ENCODE measurements at regions not wholly inside any gene's neighbourhood (a gene's known extent, or its start where the extent isn't known, plus 50 kb on each side); places are given as distances from the start of the nearest gene placed in this dataset.

- no peak for ATAC-seq (ENCODE audit: insufficient read depth, low read depth)
- H3K4me2 ChIP-seq (ENCODE audit: insufficient read depth, low read length) = no peak overlapping the region
Observed at GRCh38 chrX:42519666-42520231, 258.2 kb downstream of the PPP1R2C start.

GRCh38 chrX:42515939-42516338 lies 262.0 kb downstream of the PPP1R2C start:
- no peaks in the 10 kb centered on the region for H3K79me2 ChIP-seq (ENCODE audit: insufficient read depth, low read length)
- no peaks in the 10 kb centered on the region for H3K36me3 ChIP-seq (ENCODE audit: insufficient read depth, low read length)
- no peaks in the 10 kb centered on the region for H3K4me1 ChIP-seq (ENCODE audit: insufficient read depth, low read length)
- no peak overlapping the region for H3K4me2 ChIP-seq (ENCODE audit: insufficient read depth, low read length)
- H3K4me3 ChIP-seq (ENCODE audit: low read depth in 1 of 2, low read length in 2 of 2) = no peak overlapping the region
- no peak for ATAC-seq (ENCODE audit: insufficient read depth, low read depth)
- no peaks in the 10 kb centered on the region for H3K27me3 ChIP-seq (ENCODE audit: insufficient read depth, low read length, poor library complexity)
- DNase-seq = no peak
- no peak overlapping the region for H3K9ac ChIP-seq (ENCODE audit: low read depth, low read length)
- no peak overlapping the region for H2AFZ ChIP-seq (ENCODE audit: low read depth, low read length)
- no peaks in the 10 kb centered on the region for H3K9me3 ChIP-seq (ENCODE audit: insufficient read depth, low read length, severe bottlenecking)
- no peaks in the 10 kb centered on the region for H4K20me1 ChIP-seq (ENCODE audit: insufficient read depth, low read length)
- no peak overlapping the region for H3K27ac ChIP-seq (ENCODE audit: low read length)
- TF ChIP-seq, protein P1, sequence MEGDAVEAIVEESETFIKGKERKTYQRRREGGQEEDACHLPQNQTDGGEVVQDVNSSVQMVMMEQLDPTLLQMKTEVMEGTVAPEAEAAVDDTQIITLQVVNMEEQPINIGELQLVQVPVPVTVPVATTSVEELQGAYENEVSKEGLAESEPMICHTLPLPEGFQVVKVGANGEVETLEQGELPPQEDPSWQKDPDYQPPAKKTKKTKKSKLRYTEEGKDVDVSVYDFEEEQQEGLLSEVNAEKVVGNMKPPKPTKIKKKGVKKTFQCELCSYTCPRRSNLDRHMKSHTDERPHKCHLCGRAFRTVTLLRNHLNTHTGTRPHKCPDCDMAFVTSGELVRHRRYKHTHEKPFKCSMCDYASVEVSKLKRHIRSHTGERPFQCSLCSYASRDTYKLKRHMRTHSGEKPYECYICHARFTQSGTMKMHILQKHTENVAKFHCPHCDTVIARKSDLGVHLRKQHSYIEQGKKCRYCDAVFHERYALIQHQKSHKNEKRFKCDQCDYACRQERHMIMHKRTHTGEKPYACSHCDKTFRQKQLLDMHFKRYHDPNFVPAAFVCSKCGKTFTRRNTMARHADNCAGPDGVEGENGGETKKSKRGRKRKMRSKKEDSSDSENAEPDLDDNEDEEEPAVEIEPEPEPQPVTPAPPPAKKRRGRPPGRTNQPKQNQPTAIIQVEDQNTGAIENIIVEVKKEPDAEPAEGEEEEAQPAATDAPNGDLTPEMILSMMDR (IDR thresholded peaks at IDR 0.05; ENCODE audit: borderline replicate concordance, extremely low read depth, low read length, poor library complexity, severe bottlenecking) = no peak
- no peak for TF ChIP-seq EZH2 (IDR thresholded peaks at IDR 0.05; ENCODE audit: borderline replicate concordance, low read depth, low read length, severe bottlenecking)

More at GRCh38 chrX:42519666-42520231, 258.2 kb downstream of the PPP1R2C start:
- H3K9me3 ChIP-seq (ENCODE audit: insufficient read depth, low read length, severe bottlenecking) = no peaks in the 10 kb centered on the region
- H2AFZ ChIP-seq (ENCODE audit: low read depth, low read length) = no peak overlapping the region
- no peak for DNase-seq
- no peak overlapping the region for H3K27ac ChIP-seq (ENCODE audit: low read length)
- H3K9ac ChIP-seq (ENCODE audit: low read depth, low read length) = no peak overlapping the region
- no peaks in the 10 kb centered on the region for H3K79me2 ChIP-seq (ENCODE audit: insufficient read depth, low read length)
- TF ChIP-seq, protein P1 (IDR thresholded peaks at IDR 0.05; ENCODE audit: borderline replicate concordance, extremely low read depth, low read length, poor library complexity, severe bottlenecking) = no peak
- no peak for TF ChIP-seq EZH2 (IDR thresholded peaks at IDR 0.05; ENCODE audit: borderline replicate concordance, low read depth, low read length, severe bottlenecking)
- H3K36me3 ChIP-seq (ENCODE audit: insufficient read depth, low read length) = no peaks in the 10 kb centered on the region
- no peak overlapping the region for H3K4me3 ChIP-seq (ENCODE audit: low read depth in 1 of 2, low read length in 2 of 2)
- H3K27me3 ChIP-seq (ENCODE audit: insufficient read depth, low read length, poor library complexity) = no peaks in the 10 kb centered on the region
- H4K20me1 ChIP-seq (ENCODE audit: insufficient read depth, low read length) = no peaks in the 10 kb centered on the region
- H3K4me1 ChIP-seq (ENCODE audit: insufficient read depth, low read length) = no peaks in the 10 kb centered on the region

GRCh38 chrX:42505016-42505415 lies 272.9 kb downstream of the PPP1R2C start:
- Histone ChIP-seq H2AFZ (ENCODE audit: low read depth, low read length) (no peak overlapping the region), H3K9ac (ENCODE audit: low read depth, low read length) (no peak overlapping the region), H3K4me3 (ENCODE audit: low read depth in 1 of 2, low read length in 2 of 2) (no peak overlapping the region), H3K27ac (ENCODE audit: low read length) (no peak overlapping the region), H3K9me3 (ENCODE audit: insufficient read depth, low read length, severe bottlenecking) (no peaks in the 10 kb centered on the region), H3K79me2 (ENCODE audit: insufficient read depth, low read length) (no peaks in the 10 kb centered on the region), H3K4me2 (ENCODE audit: insufficient read depth, low read length) (no peak overlapping the region), H3K36me3 (ENCODE audit: insufficient read depth, low read length) (no peaks in the 10 kb centered on the region), H4K20me1 (ENCODE audit: insufficient read depth, low read length) (no peaks in the 10 kb centered on the region), H3K4me1 (ENCODE audit: insufficient read depth, low read length) (no peaks in the 10 kb centered on the region), H3K27me3 (ENCODE audit: insufficient read depth, low read length, poor library complexity) (no peaks in the 10 kb centered on the region)
- TF ChIP-seq EZH2 (IDR thresholded peaks at IDR 0.05; ENCODE audit: borderline replicate concordance, low read depth, low read length, severe bottlenecking) = no peak
- TF ChIP-seq, protein P1 (IDR thresholded peaks at IDR 0.05; ENCODE audit: borderline replicate concordance, extremely low read depth, low read length, poor library complexity, severe bottlenecking) = no peak
- no peak for DNase-seq
- ATAC-seq (ENCODE audit: insufficient read depth, low read depth) = no peak
